ENCODE measurements at regions not wholly inside any gene's neighbourhood (a gene's known extent, or its start where the extent isn't known, plus 50 kb on each side); places are given as distances from the start of the nearest gene placed in this dataset.

- TF ChIP-seq CEBPB (IDR thresholded peaks at IDR 0.05; ENCODE audit: borderline replicate concordance in 1 of 2, low read depth in 2 of 2, low read length in 2 of 2) (no peak), SIX5 (IDR thresholded peaks at IDR 0.05; ENCODE audit: low read depth, low read length, severe bottlenecking) (no peak), ATF2 (IDR thresholded peaks at IDR 0.05; ENCODE audit: low read length) (no peak), ZNF592 (IDR thresholded peaks at IDR 0.05) (no peak), GABPA (IDR thresholded peaks at IDR 0.05; ENCODE audit: low read depth) (no peak)
These were observed 71.3 kb upstream of the SP4 start (continued) for GRCh38 chr7:21356616-21357015.
